B cell (primary cell): ENCODE measurements at regions not wholly inside any gene's neighbourhood (a gene's known extent, or its start where the extent isn't known, plus 50 kb on each side); places are given as distances from the start of the nearest gene placed in this dataset.

Experiments
- EZH2 ChIP-seq: IDR thresholded peaks from 2 replicates; pipeline ENCODE4 v1.6.1; 2012; ENCODE audit warnings: borderline replicate concordance, low read depth, mild to moderate bottlenecking, moderate library complexity, low read length; ENCODE audit not compliant: insufficient read depth, poor library complexity, severe bottlenecking
- TF ChIP-seq, protein P1 (sequence below): fragments of 200-600 bp; IDR thresholded peaks from one replicate; pipeline ENCODE4 v1.8.0; 2022; ENCODE audit warnings: antibody characterized with exemption, mild to moderate bottlenecking

DNA sequence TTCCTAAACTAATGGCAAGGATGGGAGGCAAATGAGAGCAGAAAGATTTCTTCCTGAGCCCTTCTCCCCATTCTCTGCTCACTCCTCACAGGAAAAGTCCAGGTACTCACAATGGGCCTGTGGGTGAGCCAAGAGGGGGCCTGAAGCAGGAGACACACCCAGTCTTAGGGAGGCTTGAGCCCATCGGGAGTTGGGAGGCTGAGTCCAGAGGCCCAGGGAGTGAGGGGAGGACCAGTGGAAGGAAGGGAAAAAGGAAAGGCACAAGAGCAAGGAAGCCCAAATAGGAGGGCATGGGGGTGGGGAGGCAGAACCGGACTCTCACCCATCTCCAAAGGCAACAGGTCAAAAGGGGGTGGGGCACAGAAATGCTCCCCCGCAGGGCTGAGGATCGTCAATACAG, 68.1 kb upstream of the CNEP1R1 start:
- TF ChIP-seq, protein P1, sequence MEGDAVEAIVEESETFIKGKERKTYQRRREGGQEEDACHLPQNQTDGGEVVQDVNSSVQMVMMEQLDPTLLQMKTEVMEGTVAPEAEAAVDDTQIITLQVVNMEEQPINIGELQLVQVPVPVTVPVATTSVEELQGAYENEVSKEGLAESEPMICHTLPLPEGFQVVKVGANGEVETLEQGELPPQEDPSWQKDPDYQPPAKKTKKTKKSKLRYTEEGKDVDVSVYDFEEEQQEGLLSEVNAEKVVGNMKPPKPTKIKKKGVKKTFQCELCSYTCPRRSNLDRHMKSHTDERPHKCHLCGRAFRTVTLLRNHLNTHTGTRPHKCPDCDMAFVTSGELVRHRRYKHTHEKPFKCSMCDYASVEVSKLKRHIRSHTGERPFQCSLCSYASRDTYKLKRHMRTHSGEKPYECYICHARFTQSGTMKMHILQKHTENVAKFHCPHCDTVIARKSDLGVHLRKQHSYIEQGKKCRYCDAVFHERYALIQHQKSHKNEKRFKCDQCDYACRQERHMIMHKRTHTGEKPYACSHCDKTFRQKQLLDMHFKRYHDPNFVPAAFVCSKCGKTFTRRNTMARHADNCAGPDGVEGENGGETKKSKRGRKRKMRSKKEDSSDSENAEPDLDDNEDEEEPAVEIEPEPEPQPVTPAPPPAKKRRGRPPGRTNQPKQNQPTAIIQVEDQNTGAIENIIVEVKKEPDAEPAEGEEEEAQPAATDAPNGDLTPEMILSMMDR: no peak
- TF ChIP-seq EZH2: no peak
